PFSK-1 (cell line): ENCODE measurements at regions not wholly inside any gene's neighbourhood (a gene's known extent, or its start where the extent isn't known, plus 50 kb on each side); places are given as distances from the start of the nearest gene placed in this dataset.

ENCODE experiments used
- SIN3A ChIP-seq: IDR thresholded peaks from 2 replicates; pipeline ENCODE4 v1.6.1; 2012; ENCODE audit warnings: mild to moderate bottlenecking, low read length, moderate library complexity, borderline replicate concordance; ENCODE audit not compliant: insufficient read depth
- TAF1 ChIP-seq: IDR thresholded peaks from 2 replicates; pipeline ENCODE4 v1.6.1; 2012; ENCODE audit warnings: low read length, control low read depth, borderline replicate concordance; ENCODE audit not compliant: insufficient read depth

- TF ChIP-seq TAF1: no peak
- TF ChIP-seq SIN3A: no peak
Measured at GRCh38 chr19:28615966-28616365, 597.0 kb downstream of the UQCRFS1 start.
